GM23338 (cell line): ENCODE measurements at regions not wholly inside any gene's neighbourhood (a gene's known extent, or its start where the extent isn't known, plus 50 kb on each side); places are given as distances from the start of the nearest gene placed in this dataset.
A peak's percentile ranks its signal among the peaks of the same experiment; 100 is the strongest.
"Not testable (repeated sequence)": the region's sequence is repeated elsewhere in the genome, so short reads cannot be mapped to it uniquely, and the experiment has no call there.

ENCODE experiments used
- ATAC-seq: fragments of 200-7000 bp; cut with Tn5 transposase; 3 replicates; pipeline ENCODE4 v1.9.1; 2020
- DNase-seq: peaks from one replicate; pipeline ENCODE4 v3.0.0-alpha.2; 2015; ENCODE audit warnings: low spot score
- H2AFZ ChIP-seq: fragments of 200-600 bp; sonication (generic); 2 replicates; pipeline ENCODE4 v1.8.0; 2016; ENCODE audit warnings: antibody characterized with exemption, mild to moderate bottlenecking, moderate library complexity
- H3F3A ChIP-seq: fragments of 200-600 bp; sonication (generic); replicated peaks from 2 replicates; pipeline ENCODE4 v1.8.0; 2017; ENCODE audit warnings: antibody characterized with exemption, mixed run types, low read depth
- H3K27ac ChIP-seq: fragments of 200-600 bp; sonication (generic); 2 replicates; pipeline ENCODE4 v1.6.1; 2016; ENCODE audit warnings: low read depth
- H3K27me3 ChIP-seq: fragments of 200-600 bp; sonication (generic); 2 replicates; pipeline ENCODE4 v1.8.0; 2016; ENCODE audit warnings: mild to moderate bottlenecking, mixed run types, moderate library complexity; ENCODE audit not compliant: insufficient read depth
- H3K36me3 ChIP-seq: fragments of 200-600 bp; sonication (generic); 2 replicates; pipeline ENCODE4 v1.8.0; 2016; ENCODE audit warnings: mild to moderate bottlenecking; ENCODE audit not compliant: insufficient read depth
- H3K4me1 ChIP-seq: fragments of 200-600 bp; sonication (generic); 2 replicates; pipeline ENCODE4 v1.8.0; 2016; ENCODE audit warnings: mild to moderate bottlenecking, moderate library complexity; ENCODE audit not compliant: insufficient read depth
- H3K4me2 ChIP-seq: fragments of 200-600 bp; sonication (generic); 2 replicates; pipeline ENCODE4 v1.7.1; 2017; ENCODE audit warnings: mixed run types
- H3K4me3 ChIP-seq: fragments of 200-600 bp; sonication (generic); 2 replicates; pipeline ENCODE4 v1.6.1; 2016; ENCODE audit warnings: mixed run types
- H3K79me2 ChIP-seq: fragments of 200-600 bp; sonication (generic); replicated peaks from 2 replicates; pipeline ENCODE4 v1.8.0; 2017; ENCODE audit warnings: mild to moderate bottlenecking; ENCODE audit not compliant: insufficient read depth
- H3K9me2 ChIP-seq: fragments of 200-600 bp; sonication (generic); 2 replicates; pipeline ENCODE4 v1.8.0; 2017; ENCODE audit not compliant: insufficient read depth
- H4K20me1 ChIP-seq: fragments of 200-600 bp; sonication (generic); replicated peaks from 2 replicates; pipeline ENCODE4 v1.8.0; 2017; ENCODE audit warnings: mild to moderate bottlenecking; ENCODE audit not compliant: insufficient read depth
- H3K27ac Mint-ChIP-seq: 2 replicates; pipeline ENCODE4 v1.8.0; 2020; ENCODE audit warnings: inconsistent platforms, mild to moderate bottlenecking, moderate library complexity, mixed read lengths
- H3K27me3 Mint-ChIP-seq: 3 replicates; pipeline ENCODE4 v1.8.0; 2022; ENCODE audit warnings: low read depth, mild to moderate bottlenecking, moderate library complexity, mixed read lengths, inconsistent platforms; ENCODE audit not compliant: insufficient read depth, poor library complexity
- H3K36me3 Mint-ChIP-seq: 3 replicates; pipeline ENCODE4 v1.8.0; 2021; ENCODE audit warnings: low read depth, mild to moderate bottlenecking, inconsistent platforms, moderate library complexity, mixed read lengths
- H3K4me1 Mint-ChIP-seq: 3 replicates; pipeline ENCODE4 v1.8.0; 2020; ENCODE audit warnings: mild to moderate bottlenecking, inconsistent platforms, mixed read lengths
- H3K4me3 Mint-ChIP-seq: 3 replicates; pipeline ENCODE4 v1.8.0; 2021; ENCODE audit warnings: moderate library complexity, mild to moderate bottlenecking, inconsistent platforms, mixed read lengths
- H3K9me3 Mint-ChIP-seq: 3 replicates; pipeline ENCODE4 v1.8.0; 2020; ENCODE audit warnings: moderate library complexity, mild to moderate bottlenecking, inconsistent platforms, mixed read lengths
- EZH2 ChIP-seq: fragments of 200-600 bp; sonication (generic); IDR thresholded peaks from one replicate; pipeline ENCODE4 v1.8.0; 2017; ENCODE audit warnings: antibody characterized with exemption, mild to moderate bottlenecking, low read depth; ENCODE audit not compliant: unreplicated experiment
- EZH2phosphoT487 ChIP-seq: fragments of 200-600 bp; sonication (generic); IDR thresholded peaks from one replicate; pipeline ENCODE4 v1.8.1; 2018; ENCODE audit warnings: antibody characterized with exemption; ENCODE audit not compliant: unreplicated experiment
- JUNB ChIP-seq: IDR thresholded peaks from one replicate; pipeline ENCODE4 v1.6.1; 2016; ENCODE audit warnings: antibody characterized with exemption; ENCODE audit not compliant: unreplicated experiment
- POLR2AphosphoS5 ChIP-seq: IDR thresholded peaks from 2 replicates; pipeline ENCODE4 v1.6.1; 2016; ENCODE audit warnings: antibody characterized with exemption, low read depth
- REST ChIP-seq: IDR thresholded peaks from one replicate; pipeline ENCODE4 v1.6.1; 2018; ENCODE audit warnings: antibody characterized with exemption; ENCODE audit not compliant: unreplicated experiment
- STAT1 ChIP-seq: IDR thresholded peaks from one replicate; pipeline ENCODE4 v1.6.1; 2016; ENCODE audit warnings: antibody characterized with exemption; ENCODE audit not compliant: unreplicated experiment
- ZNF331 ChIP-seq: fragments of 250-450 bp; sonication (Bioruptor Pico); IDR thresholded peaks from 2 replicates; pipeline ENCODE4 v1.5.0; 2020; ENCODE audit warnings: low read depth, mild to moderate bottlenecking, moderate library complexity
- TF ChIP-seq, protein P1 (sequence below), 2 experiments: fragments of 200-600 bp in 1 of 2; sonication (generic) in 1 of 2; conservative IDR thresholded peaks; 2 replicates each; pipeline versions ENCODE4 v1.5.1 to v1.6.1; 2016 to 2017; ENCODE audit warnings: antibody characterized with exemption in 2 of 2, low read depth in 2 of 2, mild to moderate bottlenecking in 2 of 2, moderate library complexity in 1 of 2

- TF ChIP-seq ZNF331 = no peak
- TF ChIP-seq, protein P1, sequence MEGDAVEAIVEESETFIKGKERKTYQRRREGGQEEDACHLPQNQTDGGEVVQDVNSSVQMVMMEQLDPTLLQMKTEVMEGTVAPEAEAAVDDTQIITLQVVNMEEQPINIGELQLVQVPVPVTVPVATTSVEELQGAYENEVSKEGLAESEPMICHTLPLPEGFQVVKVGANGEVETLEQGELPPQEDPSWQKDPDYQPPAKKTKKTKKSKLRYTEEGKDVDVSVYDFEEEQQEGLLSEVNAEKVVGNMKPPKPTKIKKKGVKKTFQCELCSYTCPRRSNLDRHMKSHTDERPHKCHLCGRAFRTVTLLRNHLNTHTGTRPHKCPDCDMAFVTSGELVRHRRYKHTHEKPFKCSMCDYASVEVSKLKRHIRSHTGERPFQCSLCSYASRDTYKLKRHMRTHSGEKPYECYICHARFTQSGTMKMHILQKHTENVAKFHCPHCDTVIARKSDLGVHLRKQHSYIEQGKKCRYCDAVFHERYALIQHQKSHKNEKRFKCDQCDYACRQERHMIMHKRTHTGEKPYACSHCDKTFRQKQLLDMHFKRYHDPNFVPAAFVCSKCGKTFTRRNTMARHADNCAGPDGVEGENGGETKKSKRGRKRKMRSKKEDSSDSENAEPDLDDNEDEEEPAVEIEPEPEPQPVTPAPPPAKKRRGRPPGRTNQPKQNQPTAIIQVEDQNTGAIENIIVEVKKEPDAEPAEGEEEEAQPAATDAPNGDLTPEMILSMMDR (conservative IDR thresholded peaks at IDR 0.05; ENCODE audit: low read depth in 2 of 2) = no peak
- no peak for TF ChIP-seq EZH2phosphoT487
- Histone ChIP-seq H3K4me3 (no peak overlapping the region), H3K27ac (no peak overlapping the region), H3K4me2 (no peak overlapping the region), H4K20me1 (no peaks in the 10 kb centered on the region), H3K79me2 (no peaks in the 10 kb centered on the region), H3K36me3 (no peaks in the 10 kb centered on the region), H2AFZ (peak overlapping the region; percentile 70; the same call in 1 of the 2 replicates), H3K9me2 (no peaks in the 10 kb centered on the region), H3K4me1 (peaks cover 13% of the 10 kb centered on the region), H3F3A (no peaks in the 10 kb centered on the region), H3K27me3 (no peaks in the 10 kb centered on the region)
- Mint-ChIP-seq H3K27ac (no peak overlapping the region), H3K4me1 (peaks cover 39% of the 10 kb centered on the region), H3K36me3 (no peaks in the 10 kb centered on the region), H3K27me3 (peaks cover 7% of the 10 kb centered on the region), H3K4me3 (no peak overlapping the region), H3K9me3 (no peaks in the 10 kb centered on the region)
- ATAC-seq (no peak), DNase-seq (no peak)
These were observed 71.8 kb upstream of the CITED2 start for GRCh38 chr6:139446138-139446715.

- not testable (repeated sequence) for H3K4me2 ChIP-seq, H2AFZ ChIP-seq, H3K4me3 Mint-ChIP-seq, H3K9me2 ChIP-seq, H3K4me1 ChIP-seq, H3K36me3 ChIP-seq, H3F3A ChIP-seq, H3K27me3 ChIP-seq, H3K4me3 ChIP-seq, DNase-seq, H3K27me3 Mint-ChIP-seq, H3K79me2 ChIP-seq, H4K20me1 ChIP-seq, H3K27ac Mint-ChIP-seq, H3K27ac ChIP-seq, H3K36me3 Mint-ChIP-seq, H3K9me3 Mint-ChIP-seq, ATAC-seq
- H3K4me1 Mint-ChIP-seq = peaks cover 30% of the 10 kb centered on the region
These were observed 69.9 kb upstream of the CITED2 start for GRCh38 chr6:139444273-139444787.

DNA sequence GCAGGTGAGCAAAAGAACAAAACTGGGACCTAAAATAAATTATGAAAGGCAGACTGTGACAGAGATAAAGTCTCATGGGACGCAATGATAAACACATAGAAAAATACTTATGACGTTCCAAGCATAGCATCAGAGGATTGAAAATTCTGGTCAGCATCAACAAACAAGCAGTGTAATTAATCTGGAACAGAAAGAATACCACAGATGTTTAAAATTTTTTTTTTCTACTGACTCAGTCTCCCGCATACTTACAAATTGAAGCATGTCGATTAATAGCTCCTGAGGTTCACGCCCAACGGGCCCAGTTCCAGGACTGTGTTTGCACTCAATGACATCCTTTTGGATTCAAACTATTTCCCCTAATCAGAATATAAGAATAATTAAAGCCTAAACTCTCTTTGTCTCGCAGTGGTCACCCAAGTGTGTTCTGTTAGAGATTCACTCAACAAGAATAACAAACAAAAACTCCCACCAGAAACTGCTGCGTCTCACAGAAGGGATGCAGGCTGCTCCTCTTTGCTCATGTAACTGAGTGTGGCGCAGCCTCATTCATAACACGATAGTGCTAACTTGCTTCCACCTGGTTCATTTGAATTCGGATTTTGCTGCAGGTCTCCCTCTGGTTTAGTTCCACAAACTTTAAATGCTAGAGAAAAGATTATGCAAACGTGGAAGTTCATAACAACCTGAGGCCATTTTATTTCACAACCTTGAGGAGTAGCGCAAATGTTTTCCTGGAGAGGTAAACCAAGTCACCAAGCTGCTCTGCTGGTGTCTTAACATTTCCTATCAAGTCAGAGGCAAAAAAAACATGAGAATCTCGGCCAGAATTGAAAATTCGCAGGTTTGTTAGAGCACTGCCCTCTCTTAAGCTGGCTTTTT, 69.0 kb upstream of the CITED2 start:
- no peak for TF ChIP-seq POLR2AphosphoS5
- TF ChIP-seq JUNB = no peak
- TF ChIP-seq STAT1 = no peak
- TF ChIP-seq REST = no peak
- no peak for TF ChIP-seq EZH2
- Histone ChIP-seq H3K27ac (no peak overlapping the region), H3K4me2 (no peak overlapping the region), H4K20me1 (no peaks in the 10 kb centered on the region), H3K4me1 (0 out of 2 replicates have a peak, but pooled peaks cover 6% of the 10 kb centered on the region), H3K79me2 (no peaks in the 10 kb centered on the region), H3K9me2 (no peaks in the 10 kb centered on the region), H3K36me3 (no peaks in the 10 kb centered on the region), H3K27me3 (no peaks in the 10 kb centered on the region), H3K4me3 (no peak overlapping the region), H3F3A (no peaks in the 10 kb centered on the region), H2AFZ (0 out of 2 replicates have a peak overlapping the region, but pooled peaks have one; percentile 9)
- ATAC-seq (no peak), DNase-seq (no peak)
- Mint-ChIP-seq H3K9me3 (no peaks in the 10 kb centered on the region), H3K36me3 (no peaks in the 10 kb centered on the region), H3K27ac (no peak overlapping the region), H3K4me1 (peaks cover 27% of the 10 kb centered on the region), H3K4me3 (no peak overlapping the region), H3K27me3 (peaks cover 7% of the 10 kb centered on the region)
